ENCODE measurements at regions not wholly inside any gene's neighbourhood (a gene's known extent, or its start where the extent isn't known, plus 50 kb on each side); places are given as distances from the start of the nearest gene placed in this dataset.

DNA sequence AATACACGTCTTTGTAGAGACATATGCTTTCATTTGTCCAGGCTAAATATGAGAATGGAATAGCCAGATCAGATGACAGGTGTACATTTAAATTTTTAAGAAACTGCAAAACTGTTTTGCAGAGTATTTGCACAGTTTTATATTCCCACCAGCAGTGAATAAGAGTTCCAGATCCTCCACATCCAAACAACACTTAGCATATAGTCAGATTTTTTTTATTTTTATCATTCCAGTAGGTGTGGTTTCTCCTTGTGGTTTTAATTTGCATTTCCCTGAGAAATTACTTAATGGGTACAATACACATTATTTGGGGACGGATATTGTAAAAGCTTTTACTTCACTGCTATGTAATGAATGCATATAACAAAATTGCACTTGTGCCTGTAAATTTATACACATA is 56.7 kb upstream of the IRF2 start:
- FAIRE-seq: no peak
- 69% methylated on average over 2 of the region's 2 CpGs for WGBS (ENCODE audit: low lambda C conversion rate)
- in situ Hi-C loops (cut with HindIII; ENCODE audit: extremely low pct_ligation_motif_present, low pct_unique_long_range_greater_than_20kb): no loop called here
- BruUV-seq (replicated peaks): no TSS peak
- Histone ChIP-seq H3K9ac (ENCODE audit: insufficient read depth, low read depth, low read length) (no peak overlapping the region), H3K36me3 (replicated peaks in 1 of 2; ENCODE audit: control insufficient read depth in 1 of 2, insufficient read depth in 2 of 2, low read length in 2 of 2) (no peaks in the 10 kb centered on the region), H3K4me1 (ENCODE audit: insufficient read depth, low read length) (peaks cover 17% of the 10 kb centered on the region), H3K4me2 (ENCODE audit: low read depth, low read length) (no peak overlapping the region), H3K27ac (ENCODE audit: extremely low read length, insufficient read depth, low read length) (no peak overlapping the region), H3K79me2 (ENCODE audit: insufficient read depth, low read length) (no peaks in the 10 kb centered on the region), H3K9me3 (ENCODE audit: low read length) (no peaks in the 10 kb centered on the region), H4K20me1 (ENCODE audit: insufficient read depth, low read length) (no peaks in the 10 kb centered on the region), H3K27me3 (ENCODE audit: control insufficient read depth in 1 of 2, insufficient read depth in 2 of 2, low read length in 2 of 2) (no peaks in the 10 kb centered on the region), H3K4me3 (replicated peaks in 1 of 3; ENCODE audit: insufficient read depth in 1 of 3, low read depth in 2 of 3, low read length in 3 of 3) (no peak overlapping the region), H2AFZ (ENCODE audit: low read length) (no peak overlapping the region)
- no peak for ATAC-seq
- intact Hi-C loops (cut with micrococcal nuclease; ENCODE audit: unreplicated experiment): no loop called here
- POLR2A ChIA-PET: no interaction called here
- CTCF ChIA-PET (ENCODE audit: low intra/inter-chr PET ratio, low total read pairs): no interaction called here
- no peak for DNase-seq (ENCODE audit: low spot score)
- TF ChIP-seq, protein P1, sequence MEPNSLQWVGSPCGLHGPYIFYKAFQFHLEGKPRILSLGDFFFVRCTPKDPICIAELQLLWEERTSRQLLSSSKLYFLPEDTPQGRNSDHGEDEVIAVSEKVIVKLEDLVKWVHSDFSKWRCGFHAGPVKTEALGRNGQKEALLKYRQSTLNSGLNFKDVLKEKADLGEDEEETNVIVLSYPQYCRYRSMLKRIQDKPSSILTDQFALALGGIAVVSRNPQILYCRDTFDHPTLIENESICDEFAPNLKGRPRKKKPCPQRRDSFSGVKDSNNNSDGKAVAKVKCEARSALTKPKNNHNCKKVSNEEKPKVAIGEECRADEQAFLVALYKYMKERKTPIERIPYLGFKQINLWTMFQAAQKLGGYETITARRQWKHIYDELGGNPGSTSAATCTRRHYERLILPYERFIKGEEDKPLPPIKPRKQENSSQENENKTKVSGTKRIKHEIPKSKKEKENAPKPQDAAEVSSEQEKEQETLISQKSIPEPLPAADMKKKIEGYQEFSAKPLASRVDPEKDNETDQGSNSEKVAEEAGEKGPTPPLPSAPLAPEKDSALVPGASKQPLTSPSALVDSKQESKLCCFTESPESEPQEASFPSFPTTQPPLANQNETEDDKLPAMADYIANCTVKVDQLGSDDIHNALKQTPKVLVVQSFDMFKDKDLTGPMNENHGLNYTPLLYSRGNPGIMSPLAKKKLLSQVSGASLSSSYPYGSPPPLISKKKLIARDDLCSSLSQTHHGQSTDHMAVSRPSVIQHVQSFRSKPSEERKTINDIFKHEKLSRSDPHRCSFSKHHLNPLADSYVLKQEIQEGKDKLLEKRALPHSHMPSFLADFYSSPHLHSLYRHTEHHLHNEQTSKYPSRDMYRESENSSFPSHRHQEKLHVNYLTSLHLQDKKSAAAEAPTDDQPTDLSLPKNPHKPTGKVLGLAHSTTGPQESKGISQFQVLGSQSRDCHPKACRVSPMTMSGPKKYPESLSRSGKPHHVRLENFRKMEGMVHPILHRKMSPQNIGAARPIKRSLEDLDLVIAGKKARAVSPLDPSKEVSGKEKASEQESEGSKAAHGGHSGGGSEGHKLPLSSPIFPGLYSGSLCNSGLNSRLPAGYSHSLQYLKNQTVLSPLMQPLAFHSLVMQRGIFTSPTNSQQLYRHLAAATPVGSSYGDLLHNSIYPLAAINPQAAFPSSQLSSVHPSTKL (CRISPR knock-in tag; IDR thresholded peaks at IDR 0.05): no peak
- TF ChIP-seq NFE2 (CRISPR knock-in tag; IDR thresholded peaks at IDR 0.05): no peak
- no peak for TF ChIP-seq ATRX (CRISPR knock-in tag; IDR thresholded peaks at IDR 0.05; ENCODE audit: borderline replicate concordance)
- TF ChIP-seq, protein P2, sequence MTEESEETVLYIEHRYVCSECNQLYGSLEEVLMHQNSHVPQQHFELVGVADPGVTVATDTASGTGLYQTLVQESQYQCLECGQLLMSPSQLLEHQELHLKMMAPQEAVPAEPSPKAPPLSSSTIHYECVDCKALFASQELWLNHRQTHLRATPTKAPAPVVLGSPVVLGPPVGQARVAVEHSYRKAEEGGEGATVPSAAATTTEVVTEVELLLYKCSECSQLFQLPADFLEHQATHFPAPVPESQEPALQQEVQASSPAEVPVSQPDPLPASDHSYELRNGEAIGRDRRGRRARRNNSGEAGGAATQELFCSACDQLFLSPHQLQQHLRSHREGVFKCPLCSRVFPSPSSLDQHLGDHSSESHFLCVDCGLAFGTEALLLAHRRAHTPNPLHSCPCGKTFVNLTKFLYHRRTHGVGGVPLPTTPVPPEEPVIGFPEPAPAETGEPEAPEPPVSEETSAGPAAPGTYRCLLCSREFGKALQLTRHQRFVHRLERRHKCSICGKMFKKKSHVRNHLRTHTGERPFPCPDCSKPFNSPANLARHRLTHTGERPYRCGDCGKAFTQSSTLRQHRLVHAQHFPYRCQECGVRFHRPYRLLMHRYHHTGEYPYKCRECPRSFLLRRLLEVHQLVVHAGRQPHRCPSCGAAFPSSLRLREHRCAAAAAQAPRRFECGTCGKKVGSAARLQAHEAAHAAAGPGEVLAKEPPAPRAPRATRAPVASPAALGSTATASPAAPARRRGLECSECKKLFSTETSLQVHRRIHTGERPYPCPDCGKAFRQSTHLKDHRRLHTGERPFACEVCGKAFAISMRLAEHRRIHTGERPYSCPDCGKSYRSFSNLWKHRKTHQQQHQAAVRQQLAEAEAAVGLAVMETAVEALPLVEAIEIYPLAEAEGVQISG (CRISPR knock-in tag; IDR thresholded peaks at IDR 0.05): no peak
- no peak for TF ChIP-seq ZNF549 (CRISPR knock-in tag; IDR thresholded peaks at IDR 0.05)
- TF ChIP-seq, protein P3, sequence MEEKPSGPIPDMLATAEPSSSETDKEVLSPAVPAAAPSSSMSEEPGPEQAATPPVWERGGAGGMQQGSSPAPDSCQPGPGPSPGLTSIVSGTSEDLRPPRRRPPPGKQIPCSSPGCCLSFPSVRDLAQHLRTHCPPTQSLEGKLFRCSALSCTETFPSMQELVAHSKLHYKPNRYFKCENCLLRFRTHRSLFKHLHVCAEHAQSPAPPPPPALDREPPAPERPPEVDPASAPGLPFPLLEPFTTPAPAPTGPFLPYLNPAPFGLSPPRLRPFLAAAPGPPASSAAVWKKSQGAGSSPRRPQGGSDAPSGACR (CRISPR knock-in tag; IDR thresholded peaks at IDR 0.05): no peak
- no peak for TF ChIP-seq ZNF556 (CRISPR knock-in tag; IDR thresholded peaks at IDR 0.05; ENCODE audit: borderline replicate concordance)
- TF ChIP-seq, protein P4, sequence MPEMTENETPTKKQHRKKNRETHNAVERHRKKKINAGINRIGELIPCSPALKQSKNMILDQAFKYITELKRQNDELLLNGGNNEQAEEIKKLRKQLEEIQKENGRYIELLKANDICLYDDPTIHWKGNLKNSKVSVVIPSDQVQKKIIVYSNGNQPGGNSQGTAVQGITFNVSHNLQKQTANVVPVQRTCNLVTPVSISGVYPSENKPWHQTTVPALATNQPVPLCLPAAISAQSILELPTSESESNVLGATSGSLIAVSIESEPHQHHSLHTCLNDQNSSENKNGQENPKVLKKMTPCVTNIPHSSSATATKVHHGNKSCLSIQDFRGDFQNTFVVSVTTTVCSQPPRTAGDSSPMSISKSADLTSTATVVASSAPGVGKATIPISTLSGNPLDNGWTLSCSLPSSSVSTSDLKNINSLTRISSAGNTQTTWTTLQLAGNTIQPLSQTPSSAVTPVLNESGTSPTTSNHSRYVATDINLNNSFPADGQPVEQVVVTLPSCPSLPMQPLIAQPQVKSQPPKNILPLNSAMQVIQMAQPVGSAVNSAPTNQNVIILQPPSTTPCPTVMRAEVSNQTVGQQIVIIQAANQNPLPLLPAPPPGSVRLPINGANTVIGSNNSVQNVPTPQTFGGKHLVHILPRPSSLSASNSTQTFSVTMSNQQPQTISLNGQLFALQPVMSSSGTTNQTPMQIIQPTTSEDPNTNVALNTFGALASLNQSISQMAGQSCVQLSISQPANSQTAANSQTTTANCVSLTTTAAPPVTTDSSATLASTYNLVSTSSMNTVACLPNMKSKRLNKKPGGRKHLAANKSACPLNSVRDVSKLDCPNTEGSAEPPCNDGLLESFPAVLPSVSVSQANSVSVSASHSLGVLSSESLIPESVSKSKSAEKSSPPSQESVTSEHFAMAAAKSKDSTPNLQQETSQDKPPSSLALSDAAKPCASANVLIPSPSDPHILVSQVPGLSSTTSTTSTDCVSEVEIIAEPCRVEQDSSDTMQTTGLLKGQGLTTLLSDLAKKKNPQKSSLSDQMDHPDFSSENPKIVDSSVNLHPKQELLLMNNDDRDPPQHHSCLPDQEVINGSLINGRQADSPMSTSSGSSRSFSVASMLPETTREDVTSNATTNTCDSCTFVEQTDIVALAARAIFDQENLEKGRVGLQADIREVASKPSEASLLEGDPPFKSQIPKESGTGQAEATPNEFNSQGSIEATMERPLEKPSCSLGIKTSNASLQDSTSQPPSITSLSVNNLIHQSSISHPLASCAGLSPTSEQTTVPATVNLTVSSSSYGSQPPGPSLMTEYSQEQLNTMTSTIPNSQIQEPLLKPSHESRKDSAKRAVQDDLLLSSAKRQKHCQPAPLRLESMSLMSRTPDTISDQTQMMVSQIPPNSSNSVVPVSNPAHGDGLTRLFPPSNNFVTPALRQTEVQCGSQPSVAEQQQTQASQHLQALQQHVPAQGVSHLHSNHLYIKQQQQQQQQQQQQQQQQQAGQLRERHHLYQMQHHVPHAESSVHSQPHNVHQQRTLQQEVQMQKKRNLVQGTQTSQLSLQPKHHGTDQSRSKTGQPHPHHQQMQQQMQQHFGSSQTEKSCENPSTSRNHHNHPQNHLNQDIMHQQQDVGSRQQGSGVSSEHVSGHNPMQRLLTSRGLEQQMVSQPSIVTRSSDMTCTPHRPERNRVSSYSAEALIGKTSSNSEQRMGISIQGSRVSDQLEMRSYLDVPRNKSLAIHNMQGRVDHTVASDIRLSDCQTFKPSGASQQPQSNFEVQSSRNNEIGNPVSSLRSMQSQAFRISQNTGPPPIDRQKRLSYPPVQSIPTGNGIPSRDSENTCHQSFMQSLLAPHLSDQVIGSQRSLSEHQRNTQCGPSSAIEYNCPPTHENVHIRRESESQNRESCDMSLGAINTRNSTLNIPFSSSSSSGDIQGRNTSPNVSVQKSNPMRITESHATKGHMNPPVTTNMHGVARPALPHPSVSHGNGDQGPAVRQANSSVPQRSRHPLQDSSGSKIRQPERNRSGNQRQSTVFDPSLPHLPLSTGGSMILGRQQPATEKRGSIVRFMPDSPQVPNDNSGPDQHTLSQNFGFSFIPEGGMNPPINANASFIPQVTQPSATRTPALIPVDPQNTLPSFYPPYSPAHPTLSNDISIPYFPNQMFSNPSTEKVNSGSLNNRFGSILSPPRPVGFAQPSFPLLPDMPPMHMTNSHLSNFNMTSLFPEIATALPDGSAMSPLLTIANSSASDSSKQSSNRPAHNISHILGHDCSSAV (CRISPR knock-in tag; IDR thresholded peaks at IDR 0.05; ENCODE audit: borderline replicate concordance): no peak
- no peak for TF ChIP-seq ZNF652 (CRISPR knock-in tag; IDR thresholded peaks at IDR 0.05; ENCODE audit: borderline replicate concordance, low read depth)

All from HepG2 (cell line).